HCEC 1CT (cell line): ENCODE measurements at regions not wholly inside any gene's neighbourhood (a gene's known extent, or its start where the extent isn't known, plus 50 kb on each side); places are given as distances from the start of the nearest gene placed in this dataset.

Experiments used
- DNase-seq: peaks from one replicate; pipeline ENCODE4 v3.0.0-alpha.2; 2017

GRCh38 chr18:78884502-78884901 lies 95.1 kb upstream of the SALL3 start:
- DNase-seq: no peak

- DNase-seq: no peak
These were observed 90.4 kb upstream of the SALL3 start for GRCh38 chr18:78889250-78889649.

- no peak for DNase-seq
These were observed 89.2 kb upstream of the SALL3 start for GRCh38 chr18:78890388-78890787.

GRCh38 chr18:78891185-78891762 lies 88.3 kb upstream of the SALL3 start:
- no peak for DNase-seq

GRCh38 chr18:78892177-78892576 lies 87.4 kb upstream of the SALL3 start:
- no peak for DNase-seq

GRCh38 chr18:78892721-78893120 lies 86.9 kb upstream of the SALL3 start:
- no peak for DNase-seq

- no peak for DNase-seq
These were observed 86.2 kb upstream of the SALL3 start for GRCh38 chr18:78893281-78894032.

GRCh38 chr18:78894033-78894305 lies 85.6 kb upstream of the SALL3 start:
- DNase-seq: no peak

GRCh38 chr18:78895207-78896001 lies 84.2 kb upstream of the SALL3 start:
- DNase-seq: no peak

- DNase-seq: no peak
These were observed 83.3 kb upstream of the SALL3 start for GRCh38 chr18:78896111-78896905.

- DNase-seq: no peak
These were observed 81.6 kb upstream of the SALL3 start for GRCh38 chr18:78898066-78898465.

- DNase-seq: no peak
These were observed 81.0 kb upstream of the SALL3 start for GRCh38 chr18:78898635-78899034.

- DNase-seq: no peak
These were observed 80.4 kb upstream of the SALL3 start for GRCh38 chr18:78899241-78899640.

GRCh38 chr18:78900938-78901909 lies 78.4 kb upstream of the SALL3 start:
- DNase-seq: no peak

GRCh38 chr18:78901923-78902794 lies 77.5 kb upstream of the SALL3 start:
- no peak for DNase-seq

GRCh38 chr18:78902795-78903435 lies 76.7 kb upstream of the SALL3 start:
- no peak for DNase-seq

GRCh38 chr18:78903436-78904178 lies 76.0 kb upstream of the SALL3 start:
- DNase-seq: no peak

GRCh38 chr18:78904179-78904531 lies 75.5 kb upstream of the SALL3 start:
- DNase-seq: no peak

GRCh38 chr18:78905334-78905733 lies 74.3 kb upstream of the SALL3 start:
- no peak for DNase-seq

GRCh38 chr18:78906066-78906465 lies 73.6 kb upstream of the SALL3 start:
- no peak for DNase-seq
